ENCODE measurements at regions not wholly inside any gene's neighbourhood (a gene's known extent, or its start where the extent isn't known, plus 50 kb on each side); places are given as distances from the start of the nearest gene placed in this dataset.

- no peak for TF ChIP-seq CTCF (IDR thresholded peaks at IDR 0.05; ENCODE audit: poor library complexity)
- no peak for TF ChIP-seq EZH2 (IDR thresholded peaks at IDR 0.05; ENCODE audit: borderline replicate concordance)
Observed at GRCh38 chr10:124283949-124284250, 134.8 kb downstream of the OAT start.
